ENCODE measurements at regions not wholly inside any gene's neighbourhood (a gene's known extent, or its start where the extent isn't known, plus 50 kb on each side); places are given as distances from the start of the nearest gene placed in this dataset.

- no peak for TF ChIP-seq CTCF (IDR thresholded peaks at IDR 0.05; ENCODE audit: poor library complexity)
- TF ChIP-seq EZH2phosphoT487 (IDR thresholded peaks at IDR 0.05; ENCODE audit: low read depth, severe bottlenecking, unreplicated experiment) = no peak
These were observed 516.1 kb downstream of the CCSER2 start for GRCh38 chr10:84844461-84844860.
